ENCODE measurements at regions not wholly inside any gene's neighbourhood (a gene's known extent, or its start where the extent isn't known, plus 50 kb on each side); places are given as distances from the start of the nearest gene placed in this dataset.

GRCh38 chr11:98136357-98136756 is 884.4 kb upstream of the CNTN5 start:
- no peak overlapping the region for H3K4me3 ChIP-seq (ENCODE audit: insufficient read depth, low read depth, low read length)
- H2BK15ac ChIP-seq (ENCODE audit: low read depth, low read length), result no peak overlapping the region

More at GRCh38 chr11:98136357-98136756, 884.4 kb upstream of the CNTN5 start:
- H4K20me1 ChIP-seq (ENCODE audit: insufficient read depth, low read length), result no peaks in the 10 kb centered on the region
- no peaks in the 10 kb centered on the region for H3K79me1 ChIP-seq (ENCODE audit: low read depth in 1 of 2, low read length in 2 of 2)
- H2AK5ac ChIP-seq (ENCODE audit: low read depth, low read length), result no peak overlapping the region
- no peaks in the 10 kb centered on the region for H3K27me3 ChIP-seq (ENCODE audit: control insufficient read depth, insufficient read depth, low read length)
- no peaks in the 10 kb centered on the region for H3K4me1 ChIP-seq (ENCODE audit: control insufficient read depth, insufficient read depth, low read length)
- intact Hi-C loops (cut with micrococcal nuclease) (loop anchor here (10.0 kb wide), 1 partner anchor 222 kb away; no protein-coding TSS in a partner anchor), in situ Hi-C loops (cut with MboI; ENCODE audit: low sequenced_read_pairs) (no loop called here), dilution Hi-C loops (cut with HindIII; ENCODE audit: low sequenced_read_pairs, unreplicated experiment) (no loop called here)
- no peak overlapping the region for H3K4me2 ChIP-seq (ENCODE audit: low read depth, low read length)
- H3K14ac ChIP-seq (replicated peaks; ENCODE audit: low read depth, low read length), result no peak overlapping the region
- no peaks in the 10 kb centered on the region for H3K9me1 ChIP-seq (ENCODE audit: insufficient read depth, low read length)
- no peak overlapping the region for H2BK120ac ChIP-seq (ENCODE audit: low read depth, low read length)
- H2BK20ac ChIP-seq (ENCODE audit: low read depth, low read length), result no peak overlapping the region
- H3K23ac ChIP-seq (ENCODE audit: low read depth, low read length), result no peak overlapping the region
- POLR2A ChIA-PET (ENCODE audit: unreplicated experiment), result no interaction called here
- DNase-seq (no peak), ATAC-seq (ENCODE audit: low read depth) (no peak)
- H3K18ac ChIP-seq (ENCODE audit: low read depth, low read length), result no peak overlapping the region
- H3K36me3 ChIP-seq (ENCODE audit: control insufficient read depth, insufficient read depth, low read length), result no peaks in the 10 kb centered on the region
- H3K56ac ChIP-seq (ENCODE audit: extremely low read depth, insufficient read depth, low read length), result no peak overlapping the region
- no peak overlapping the region for H4K5ac ChIP-seq (ENCODE audit: low read depth, low read length)
- CTCF ChIA-PET, result no interaction called here
- BruUV-seq (replicated peaks), result no TSS peak
- no peak overlapping the region for H2AK9ac ChIP-seq (replicated peaks; ENCODE audit: low read depth, low read length, poor library complexity)
- no peak overlapping the region for H3K27ac ChIP-seq (ENCODE audit: insufficient read depth, low read length)
- H2AFZ ChIP-seq (replicated peaks; ENCODE audit: low read length, poor library complexity), result no peak overlapping the region
- TF ChIP-seq SMC3 (IDR thresholded peaks at IDR 0.05; ENCODE audit: low read depth, low read length) (no peak), RCOR1 (IDR thresholded peaks at IDR 0.05; ENCODE audit: insufficient replicate concordance, low read length) (no peak), POLR2A (IDR thresholded peaks at IDR 0.05; ENCODE audit: low read depth, low read length) (no peak), MXI1 (IDR thresholded peaks at IDR 0.05; ENCODE audit: borderline replicate concordance, low read depth, low read length) (no peak), CEBPB (IDR thresholded peaks at IDR 0.05; ENCODE audit: low read depth, low read length) (no peak), RAD21 (IDR thresholded peaks at IDR 0.05; ENCODE audit: low read length) (no peak)
- H3K4ac ChIP-seq (ENCODE audit: low read depth, low read length), result no peak overlapping the region
- no peak overlapping the region for H4K8ac ChIP-seq (ENCODE audit: low read depth in 2 of 2, low read length in 2 of 2)
- H2BK5ac ChIP-seq (ENCODE audit: low read depth, low read length, poor library complexity, severe bottlenecking), result no peak overlapping the region
- H3K9ac ChIP-seq (ENCODE audit: low read depth, low read length), result no peak overlapping the region
- H4K91ac ChIP-seq (ENCODE audit: insufficient read depth, low read depth, low read length), result no peak overlapping the region
- no peaks in the 10 kb centered on the region for H3K9me3 ChIP-seq (ENCODE audit: control insufficient read depth, insufficient read depth, low read length)
- WGBS, 2 experiments (ENCODE audit: extremely low coverage in 2 of 2, insufficient read length in 1 of 2), result no CpG with 5 or more reads among the region's 1 CpG

Measured in IMR-90 (cell line).